Peyer's patch (tissue), 4 donors: ENCODE measurements at regions not wholly inside any gene's neighbourhood (a gene's known extent, or its start where the extent isn't known, plus 50 kb on each side); places are given as distances from the start of the nearest gene placed in this dataset.

Experiments used
- POLR2A ChIP-seq, 2 donors: fragments of 450-650 bp; IDR thresholded peaks; one replicate each; pipeline ENCODE4 v1.5.1; 2017; ENCODE audit warnings: antibody characterized with exemption in 2 of 2, mild to moderate bottlenecking in 2 of 2, moderate library complexity in 2 of 2
- TF ChIP-seq, protein P1 (sequence below), 6 experiments: fragments of 450-650 bp in 4 of 6; fragments of 200-600 bp in 2 of 6; sonication (generic) in 1 of 6; IDR thresholded peaks; one replicate each; pipeline ENCODE4 v1.5.1; 2017 to 2019; ENCODE audit warnings: antibody characterized with exemption in 6 of 6, mild to moderate bottlenecking in 3 of 6, moderate library complexity in 1 of 6

GRCh38 chr1:3971981-3972380, 71.9 kb upstream of the C1orf174 start:
- TF ChIP-seq POLR2A (IDR thresholded peaks at IDR 0.05): no peak
- TF ChIP-seq, protein P1, sequence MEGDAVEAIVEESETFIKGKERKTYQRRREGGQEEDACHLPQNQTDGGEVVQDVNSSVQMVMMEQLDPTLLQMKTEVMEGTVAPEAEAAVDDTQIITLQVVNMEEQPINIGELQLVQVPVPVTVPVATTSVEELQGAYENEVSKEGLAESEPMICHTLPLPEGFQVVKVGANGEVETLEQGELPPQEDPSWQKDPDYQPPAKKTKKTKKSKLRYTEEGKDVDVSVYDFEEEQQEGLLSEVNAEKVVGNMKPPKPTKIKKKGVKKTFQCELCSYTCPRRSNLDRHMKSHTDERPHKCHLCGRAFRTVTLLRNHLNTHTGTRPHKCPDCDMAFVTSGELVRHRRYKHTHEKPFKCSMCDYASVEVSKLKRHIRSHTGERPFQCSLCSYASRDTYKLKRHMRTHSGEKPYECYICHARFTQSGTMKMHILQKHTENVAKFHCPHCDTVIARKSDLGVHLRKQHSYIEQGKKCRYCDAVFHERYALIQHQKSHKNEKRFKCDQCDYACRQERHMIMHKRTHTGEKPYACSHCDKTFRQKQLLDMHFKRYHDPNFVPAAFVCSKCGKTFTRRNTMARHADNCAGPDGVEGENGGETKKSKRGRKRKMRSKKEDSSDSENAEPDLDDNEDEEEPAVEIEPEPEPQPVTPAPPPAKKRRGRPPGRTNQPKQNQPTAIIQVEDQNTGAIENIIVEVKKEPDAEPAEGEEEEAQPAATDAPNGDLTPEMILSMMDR (IDR thresholded peaks at IDR 0.05): no peak
